HG02852 (cell line): ENCODE measurements at regions not wholly inside any gene's neighbourhood (a gene's known extent, or its start where the extent isn't known, plus 50 kb on each side); places are given as distances from the start of the nearest gene placed in this dataset.
"Not testable (repeated sequence)": the region's sequence is repeated elsewhere in the genome, so short reads cannot be mapped to it uniquely, and the experiment has no call there.

ENCODE experiments used
- ATAC-seq: cut with Tn5 transposase; IDR thresholded peaks from one replicate; pipeline ENCODE4 v1.9.1; 2021; ENCODE audit warnings: mild to moderate bottlenecking, moderate library complexity; ENCODE audit not compliant: unreplicated experiment

GRCh38 chr2:95682889-95683517 is 91.2 kb downstream of the TRIM43 start:
- ATAC-seq, result not testable (repeated sequence)

GRCh38 chr2:95685513-95685912 is 93.7 kb downstream of the TRIM43 start:
- ATAC-seq, result no peak

GRCh38 chr2:95686056-95686825 is 94.4 kb downstream of the TRIM43 start:
- ATAC-seq, result not testable (repeated sequence)

- ATAC-seq, result not testable (repeated sequence)
These were observed 96.1 kb downstream of the TRIM43 start for GRCh38 chr2:95687852-95688251.

DNA sequence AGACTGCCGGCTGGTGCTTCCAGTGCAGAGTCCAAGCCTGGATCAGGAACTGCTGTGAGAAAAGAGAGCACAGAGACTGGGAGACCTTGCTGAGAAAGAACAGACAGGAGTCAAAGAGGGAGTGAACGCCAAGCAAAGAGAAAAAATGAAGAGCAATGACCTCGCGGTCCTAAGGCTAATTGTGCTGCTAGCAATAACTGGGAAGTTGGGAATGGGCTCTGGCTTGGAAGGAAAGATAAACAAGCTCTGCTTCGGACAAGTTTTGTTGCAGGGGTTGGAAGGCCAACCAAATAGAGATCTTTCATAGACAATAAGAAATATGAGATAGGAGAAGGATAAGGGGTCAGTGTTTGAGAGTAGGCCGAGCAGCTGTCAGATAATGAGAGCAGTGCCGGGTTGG is 99.4 kb downstream of the TRIM43 start:
- not testable (repeated sequence) for ATAC-seq

DNA sequence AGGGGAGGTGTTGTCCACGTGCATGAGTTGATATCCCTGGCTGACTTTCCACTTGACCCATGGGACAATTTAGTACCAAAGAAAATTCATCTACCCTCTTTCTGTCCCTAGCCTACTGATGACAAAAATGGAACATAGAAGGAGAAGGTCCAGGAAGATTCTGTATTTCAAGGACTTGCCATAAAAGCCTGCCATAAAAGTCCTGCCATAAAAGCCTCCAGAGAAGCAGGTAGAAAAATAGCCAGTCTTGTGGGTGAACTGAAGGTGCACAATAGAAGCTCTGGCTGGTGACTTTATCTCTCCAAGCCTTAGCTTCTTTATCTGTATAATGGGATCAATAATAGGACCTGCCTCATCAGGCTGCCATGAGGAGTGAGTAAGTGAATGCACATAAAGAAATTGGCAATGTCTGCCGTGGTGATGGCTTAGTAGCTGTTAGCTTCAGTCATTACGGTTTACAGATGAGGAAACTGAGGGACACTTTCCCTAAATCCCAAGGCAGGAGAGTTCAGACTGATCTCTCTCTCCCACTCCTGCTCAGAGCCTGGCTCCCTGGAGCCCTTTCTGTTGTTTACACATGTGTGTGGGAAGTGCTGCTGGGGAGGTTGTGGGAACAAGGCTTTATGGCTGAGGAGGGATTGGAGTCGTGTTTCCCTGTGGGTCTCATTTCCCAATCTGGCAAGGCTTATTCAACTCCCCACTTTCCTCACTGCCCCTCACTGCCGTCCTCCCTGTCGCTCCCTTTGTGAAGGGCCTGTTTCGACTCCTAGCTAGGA is 101.5 kb downstream of the TRIM43 start:
- not testable (repeated sequence) for ATAC-seq

DNA sequence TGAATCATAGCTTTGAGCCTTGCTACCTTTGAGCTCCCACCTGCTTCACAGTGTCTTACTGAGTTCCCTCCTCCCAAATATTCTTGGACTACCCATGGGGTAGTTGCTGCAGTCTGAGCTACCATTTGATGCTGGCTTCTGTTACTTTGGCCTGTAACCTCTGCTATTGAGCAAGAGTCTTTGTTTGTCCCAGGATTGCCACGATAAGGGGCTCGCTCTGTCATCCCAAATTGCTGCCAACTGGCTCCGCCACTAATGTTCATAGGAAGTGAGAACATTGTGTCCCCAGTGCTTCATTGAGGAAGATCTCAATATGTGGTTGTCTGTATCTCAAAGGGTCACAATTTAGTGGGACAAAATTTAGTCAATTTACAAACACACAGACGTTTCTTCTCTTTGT is 103.8 kb downstream of the TRIM43 start:
- no peak for ATAC-seq

DNA sequence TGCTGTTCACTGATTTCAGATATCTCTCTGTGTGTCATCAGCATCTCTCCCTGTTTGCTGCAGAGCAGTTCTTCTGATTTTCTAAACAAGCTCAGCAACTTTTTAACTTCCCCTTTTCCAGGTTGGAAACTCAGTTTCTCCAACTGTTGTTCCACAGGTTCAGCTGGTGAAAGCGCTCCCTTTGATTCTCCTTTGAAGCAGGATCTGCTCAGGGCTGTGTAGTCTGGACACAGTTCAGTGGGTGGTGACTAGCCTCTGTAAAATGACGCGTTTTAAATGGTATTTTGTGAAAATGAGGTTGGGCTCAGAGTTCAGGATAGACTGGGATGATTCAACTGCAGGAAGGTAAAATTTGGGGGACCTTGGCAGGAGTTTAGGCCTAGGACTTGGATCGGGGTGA is 106.3 kb downstream of the TRIM43 start:
- no peak for ATAC-seq

- ATAC-seq, result not testable (repeated sequence)
These were observed 107.7 kb downstream of the TRIM43 start for GRCh38 chr2:95699201-95700184.

GRCh38 chr2:95700519-95700918 is 108.7 kb downstream of the TRIM43 start:
- no peak for ATAC-seq

GRCh38 chr2:95702471-95702870 is 110.7 kb downstream of the TRIM43 start:
- ATAC-seq, result no peak

DNA sequence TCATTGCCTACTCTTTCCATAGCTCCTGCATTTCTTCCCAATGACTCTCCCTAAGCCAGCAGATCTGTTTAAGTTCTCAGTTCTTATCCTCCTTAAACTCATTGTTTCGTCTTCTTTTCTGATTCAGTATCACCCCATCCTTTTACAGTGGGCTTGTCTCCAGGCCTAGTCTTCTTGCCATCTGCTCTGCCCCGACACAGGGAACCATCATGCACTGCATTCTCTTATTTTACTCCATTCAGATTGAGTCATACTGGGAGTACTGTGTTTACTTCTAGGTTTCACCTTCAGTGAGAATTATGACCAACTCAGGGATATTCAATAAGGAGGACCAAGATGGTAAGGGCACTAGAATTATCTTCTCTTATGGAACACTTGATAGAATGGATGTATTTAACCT is 115.4 kb downstream of the TRIM43 start:
- not testable (repeated sequence) for ATAC-seq

DNA sequence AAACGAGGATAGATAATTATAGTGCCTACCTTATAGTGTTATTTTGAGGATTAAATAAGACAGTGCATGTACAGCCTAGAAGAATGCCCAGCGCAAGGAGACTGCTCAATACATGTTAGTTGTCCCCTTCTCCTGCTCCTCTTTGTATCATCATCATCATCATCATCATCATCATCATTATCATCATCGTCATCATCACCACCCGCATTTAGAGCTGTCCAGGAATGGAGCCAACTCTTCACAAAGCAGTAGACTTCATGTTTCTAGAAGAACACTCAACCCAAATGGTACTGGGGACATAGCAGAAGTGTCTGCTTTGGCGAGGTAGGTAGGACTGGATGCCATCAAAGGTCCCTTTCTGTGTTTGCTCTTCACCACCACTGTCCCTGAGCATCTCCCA is 116.0 kb downstream of the TRIM43 start:
- ATAC-seq, result no peak

- ATAC-seq, result no peak
These were observed 118.0 kb downstream of the TRIM43 start for GRCh38 chr2:95709831-95710230.

DNA sequence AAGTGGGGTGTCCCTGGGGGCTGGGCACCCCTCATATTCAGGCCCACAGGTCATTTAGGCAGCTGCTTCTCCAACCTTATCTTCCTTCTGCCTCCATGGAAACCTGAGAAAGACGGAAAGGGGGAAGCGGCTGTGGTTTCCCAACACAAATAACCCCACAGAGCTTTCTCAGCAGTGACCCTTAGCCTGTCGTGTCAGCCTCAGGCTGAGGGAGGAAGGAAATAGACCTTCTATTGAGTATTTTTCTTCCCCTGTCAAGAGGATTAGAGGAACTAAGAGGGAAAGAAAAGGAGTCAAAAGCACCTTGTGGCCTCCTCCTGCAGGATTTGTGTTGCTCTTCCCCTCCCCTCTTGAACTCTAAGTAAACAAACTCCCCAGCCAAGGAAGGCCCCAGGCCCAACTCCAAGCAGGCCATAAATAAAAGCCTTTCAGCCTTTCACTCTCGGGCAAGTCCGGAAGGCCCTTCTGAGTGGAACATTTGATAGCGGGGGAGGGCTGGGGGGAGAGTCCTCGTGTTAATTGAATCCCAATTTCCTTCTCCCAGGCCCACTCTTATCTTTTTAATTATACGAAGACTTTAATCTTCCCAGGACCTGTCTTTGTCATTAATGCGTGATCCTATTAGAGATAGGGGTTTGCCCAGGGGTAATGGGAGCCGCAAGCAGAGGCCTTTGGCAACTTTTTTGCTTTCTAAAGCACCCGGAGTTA is 121.8 kb downstream of the TRIM43 start:
- ATAC-seq, result not testable (repeated sequence)

GRCh38 chr2:95714398-95714797 is 122.6 kb downstream of the TRIM43 start:
- not testable (repeated sequence) for ATAC-seq

GRCh38 chr2:95719473-95720060 is 127.8 kb downstream of the TRIM43 start:
- no peak for ATAC-seq

GRCh38 chr2:95721726-95722125 is 129.9 kb downstream of the TRIM43 start:
- ATAC-seq, result no peak

- ATAC-seq, result no peak
These were observed 130.4 kb downstream of the TRIM43 start for GRCh38 chr2:95722131-95722697.
